ENCODE measurements at regions not wholly inside any gene's neighbourhood (a gene's known extent, or its start where the extent isn't known, plus 50 kb on each side); places are given as distances from the start of the nearest gene placed in this dataset.

GRCh38 chr4:103484521-103484920, 235.3 kb downstream of the TACR3 start:
- no peak overlapping the region for H3K4me3 Mint-ChIP-seq

GRCh38 chr4:103482893-103483292, 236.9 kb downstream of the TACR3 start:
- DNase-seq (ENCODE audit: extremely low spot score, unreplicated experiment), result no peak
- no peaks in the 10 kb centered on the region for H3K36me3 Mint-ChIP-seq
- no peaks in the 10 kb centered on the region for H3K4me1 Mint-ChIP-seq (ENCODE audit: unreplicated experiment)
- TF ChIP-seq CTCF (conservative IDR thresholded peaks at IDR 0.05), result no peak
- peaks cover 6% of the 10 kb centered on the region for H3K9me3 Mint-ChIP-seq
- no peak overlapping the region for H3K4me3 Mint-ChIP-seq
- H3K27ac Mint-ChIP-seq, result no peak overlapping the region
- H3K27me3 Mint-ChIP-seq, result no peaks in the 10 kb centered on the region

More at GRCh38 chr4:103484521-103484920, 235.3 kb downstream of the TACR3 start:
- no peak for TF ChIP-seq CTCF (conservative IDR thresholded peaks at IDR 0.05)
- DNase-seq (ENCODE audit: extremely low spot score, unreplicated experiment), result no peak
- Mint-ChIP-seq H3K4me1 (ENCODE audit: unreplicated experiment) (no peaks in the 10 kb centered on the region), H3K36me3 (no peaks in the 10 kb centered on the region), H3K27me3 (no peaks in the 10 kb centered on the region), H3K9me3 (peaks cover 6% of the 10 kb centered on the region), H3K27ac (no peak overlapping the region)

- Mint-ChIP-seq H3K36me3 (no peaks in the 10 kb centered on the region), H3K4me3 (no peak overlapping the region), H3K9me3 (peaks cover 6% of the 10 kb centered on the region), H3K27me3 (no peaks in the 10 kb centered on the region), H3K4me1 (ENCODE audit: unreplicated experiment) (no peaks in the 10 kb centered on the region), H3K27ac (no peak overlapping the region)
- no peak for DNase-seq (ENCODE audit: extremely low spot score, unreplicated experiment)
- TF ChIP-seq CTCF (conservative IDR thresholded peaks at IDR 0.05), result no peak
Measured at GRCh38 chr4:103482471-103482870, 237.3 kb downstream of the TACR3 start.

- Mint-ChIP-seq H3K4me1 (ENCODE audit: unreplicated experiment) (no peaks in the 10 kb centered on the region), H3K36me3 (no peaks in the 10 kb centered on the region), H3K4me3 (no peak overlapping the region), H3K27ac (no peak overlapping the region), H3K9me3 (no peaks in the 10 kb centered on the region), H3K27me3 (no peaks in the 10 kb centered on the region)
- TF ChIP-seq CTCF (conservative IDR thresholded peaks at IDR 0.05), result no peak
- no peak for DNase-seq (ENCODE audit: extremely low spot score, unreplicated experiment)
Measured at GRCh38 chr4:103478734-103479133, 241.1 kb downstream of the TACR3 start.

GRCh38 chr4:103478210-103478609, 241.6 kb downstream of the TACR3 start:
- Mint-ChIP-seq H3K36me3 (no peaks in the 10 kb centered on the region), H3K9me3 (no peaks in the 10 kb centered on the region), H3K27ac (no peak overlapping the region), H3K27me3 (no peaks in the 10 kb centered on the region), H3K4me3 (no peak overlapping the region), H3K4me1 (ENCODE audit: unreplicated experiment) (no peaks in the 10 kb centered on the region)
- no peak for DNase-seq (ENCODE audit: extremely low spot score, unreplicated experiment)
- TF ChIP-seq CTCF (conservative IDR thresholded peaks at IDR 0.05), result no peak

- Mint-ChIP-seq H3K27me3 (no peaks in the 10 kb centered on the region), H3K9me3 (no peaks in the 10 kb centered on the region), H3K4me1 (ENCODE audit: unreplicated experiment) (no peaks in the 10 kb centered on the region), H3K36me3 (no peaks in the 10 kb centered on the region), H3K27ac (no peak overlapping the region), H3K4me3 (no peak overlapping the region)
- no peak for DNase-seq (ENCODE audit: extremely low spot score, unreplicated experiment)
- no peak for TF ChIP-seq CTCF (conservative IDR thresholded peaks at IDR 0.05)
Measured at GRCh38 chr4:103457566-103457965, 259.4 kb upstream of the CENPE start.
